ENCODE measurements at regions not wholly inside any gene's neighbourhood (a gene's known extent, or its start where the extent isn't known, plus 50 kb on each side); places are given as distances from the start of the nearest gene placed in this dataset.
A peak's percentile ranks its signal among the peaks of the same experiment; 100 is the strongest.

GRCh38 chr14:104303705-104304425, 165.5 kb downstream of the KIF26A start:
- Histone ChIP-seq H3K36me3 (replicated peaks in 1 of 2; ENCODE audit: control insufficient read depth in 1 of 2, insufficient read depth in 2 of 2, low read length in 1 of 2) (no peaks in the 10 kb centered on the region), H3K27me3 (ENCODE audit: insufficient read depth) (no peaks in the 10 kb centered on the region), H3K4me3 (ENCODE audit: low read depth in 2 of 2, low read length in 1 of 2) (no peak overlapping the region), H3K4me1 (ENCODE audit: control insufficient read depth in 1 of 2, insufficient read depth in 2 of 2, low read depth in 1 of 2, low read length in 1 of 2) (peaks cover 0 to 44% of the 10 kb centered on the region in 2 experiments; a peak in 1 of 4 replicates), H3K9ac (no peak overlapping the region), H3K79me2 (ENCODE audit: insufficient read depth) (no peaks in the 10 kb centered on the region), H2AFZ (ENCODE audit: low read depth) (no peak overlapping the region), H3K9me2 (no peaks in the 10 kb centered on the region), H3K27ac (ENCODE audit: low read depth in 2 of 2, low read length in 1 of 2) (peak overlapping the region in 1 of 2 experiments; percentile 2; a peak in 1 of 4 replicates), H3F3A (replicated peaks; ENCODE audit: insufficient read depth) (no peaks in the 10 kb centered on the region), H3K9me3 (no peaks in the 10 kb centered on the region), H4K20me1 (ENCODE audit: insufficient read depth) (no peaks in the 10 kb centered on the region), H3K4me2 (no peak overlapping the region)
- 53% methylated on average over 5 of the region's 29 CpGs for WGBS (ENCODE audit: low lambda C conversion rate)
- ChIA-PET POLR2A (no interaction called here), CTCF (interaction anchor here (0.9 to 1.7 kb wide), 3 partner anchors 10 to 260 kb away, joined by 3 to 5 read pairs (median 3); no protein-coding TSS in a partner anchor)
- no peak for DNase-seq
- no peak for TF ChIP-seq JUND (IDR thresholded peaks at IDR 0.05)

GRCh38 chr14:104304451-104305351, 166.3 kb downstream of the KIF26A start:
- H3K9me3 ChIP-seq: no peaks in the 10 kb centered on the region
- no peaks in the 10 kb centered on the region for H3F3A ChIP-seq (replicated peaks; ENCODE audit: insufficient read depth)
- 63% methylated on average over 25 of the region's 27 CpGs for WGBS (ENCODE audit: low lambda C conversion rate)
- peaks cover 0 to 51% of the 10 kb centered on the region in 2 experiments; a peak in 1 of 4 replicates for H3K4me1 ChIP-seq (ENCODE audit: control insufficient read depth in 1 of 2, insufficient read depth in 2 of 2, low read depth in 1 of 2, low read length in 1 of 2)
- no peaks in the 10 kb centered on the region for H3K27me3 ChIP-seq (ENCODE audit: insufficient read depth)
- no peak overlapping the region for H3K4me2 ChIP-seq
- H3K9ac ChIP-seq: no peak overlapping the region
- CTCF ChIA-PET: interaction anchor here (0.9 to 1.3 kb wide), 2 partner anchors 11 to 66 kb away, joined by 3 read pairs; no protein-coding TSS in a partner anchor
- no peaks in the 10 kb centered on the region for H3K9me2 ChIP-seq
- H3K4me3 ChIP-seq (ENCODE audit: low read depth in 2 of 2, low read length in 1 of 2): no peak overlapping the region
- DNase-seq: no peak
- H2AFZ ChIP-seq (ENCODE audit: low read depth): no peak overlapping the region
- H3K79me2 ChIP-seq (ENCODE audit: insufficient read depth): no peaks in the 10 kb centered on the region
- TF ChIP-seq JUND (IDR thresholded peaks at IDR 0.05) (no peak), GATA2 (CRISPR knock-in tag; IDR thresholded peaks at IDR 0.05) (no peak), FOXM1 (IDR thresholded peaks at IDR 0.05; ENCODE audit: low read depth) (no peak), FOSL2 (IDR thresholded peaks at IDR 0.05; ENCODE audit: borderline replicate concordance, low read depth) (no peak), ZBTB33 (IDR thresholded peaks at IDR 0.05; ENCODE audit: borderline replicate concordance, low read depth) (no peak), PBX3 (IDR thresholded peaks at IDR 0.05) (no peak), REST (IDR thresholded peaks at IDR 0.05; ENCODE audit: low read depth, low read length) (no peak), CTCF (IDR thresholded peaks at IDR 0.05) (no peak), MXI1 (IDR thresholded peaks at IDR 0.05; ENCODE audit: low read depth, low read length) (no peak), SIN3A (IDR thresholded peaks at IDR 0.05; ENCODE audit: borderline replicate concordance, low read depth, low read length) (no peak), YY1 (IDR thresholded peaks at IDR 0.05; ENCODE audit: low read depth) (no peak), EP300 (IDR thresholded peaks at IDR 0.05; ENCODE audit: borderline replicate concordance in 1 of 2, low read depth in 1 of 2, low read length in 1 of 2) (no peak), TAF1 (IDR thresholded peaks at IDR 0.05; ENCODE audit: borderline replicate concordance, low read depth, low read length) (no peak)
- no peak overlapping the region; a peak in 1 of 4 replicates for H3K27ac ChIP-seq (ENCODE audit: low read depth in 2 of 2, low read length in 1 of 2)
- H4K20me1 ChIP-seq (ENCODE audit: insufficient read depth): no peaks in the 10 kb centered on the region
- H3K36me3 ChIP-seq (replicated peaks in 1 of 2; ENCODE audit: control insufficient read depth in 1 of 2, insufficient read depth in 2 of 2, low read length in 1 of 2): no peaks in the 10 kb centered on the region
- POLR2A ChIA-PET: no interaction called here

Data from SK-N-SH (cell line).